ENCODE measurements at regions not wholly inside any gene's neighbourhood (a gene's known extent, or its start where the extent isn't known, plus 50 kb on each side); places are given as distances from the start of the nearest gene placed in this dataset.

DNA sequence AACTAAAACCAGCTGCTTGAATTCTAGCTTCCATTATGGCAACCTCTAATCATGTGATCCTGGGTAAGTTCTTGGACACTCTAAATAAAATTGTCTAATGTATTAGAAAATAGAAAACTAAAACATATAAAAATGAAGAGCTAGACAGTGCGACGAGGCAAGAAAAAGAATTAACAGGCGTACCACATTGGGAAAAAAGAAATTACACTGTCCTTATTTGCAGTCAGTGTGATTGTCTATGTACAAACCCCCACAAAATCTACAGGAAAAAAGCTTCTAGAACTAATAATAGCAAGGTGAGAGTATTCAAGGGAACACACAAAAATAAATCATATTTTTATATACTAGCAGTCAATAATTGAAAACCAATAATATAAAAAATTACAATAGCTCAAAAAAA lies 625.6 kb upstream of the MKI67 start:
- no peaks in the 10 kb centered on the region for H3K9me3 ChIP-seq (ENCODE audit: low read length)

DNA sequence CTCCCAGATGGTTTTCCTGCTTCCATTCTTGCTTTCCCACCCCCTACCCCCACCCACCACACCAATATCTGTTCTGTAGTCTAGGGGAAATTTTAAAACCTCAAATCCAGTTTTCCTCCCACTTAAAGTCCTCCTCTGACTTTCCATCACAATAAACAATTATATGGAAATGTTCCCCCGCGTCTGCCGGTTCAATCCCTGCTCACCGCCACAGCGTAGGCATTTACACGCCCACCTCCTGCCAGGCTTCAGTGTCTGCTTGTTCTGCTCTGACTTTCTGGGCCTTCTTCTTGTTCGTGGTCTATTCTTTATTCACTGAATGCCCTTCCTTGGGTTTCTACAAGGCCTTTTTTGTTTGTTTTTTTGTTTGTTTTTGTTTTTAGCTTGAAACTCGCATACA lies 633.0 kb upstream of the MKI67 start:
- no peak overlapping the region for H3K27ac ChIP-seq (ENCODE audit: low read length)
- TF ChIP-seq TAF1 (IDR thresholded peaks at IDR 0.05; ENCODE audit: low read depth), result no peak
- TF ChIP-seq, protein P1, sequence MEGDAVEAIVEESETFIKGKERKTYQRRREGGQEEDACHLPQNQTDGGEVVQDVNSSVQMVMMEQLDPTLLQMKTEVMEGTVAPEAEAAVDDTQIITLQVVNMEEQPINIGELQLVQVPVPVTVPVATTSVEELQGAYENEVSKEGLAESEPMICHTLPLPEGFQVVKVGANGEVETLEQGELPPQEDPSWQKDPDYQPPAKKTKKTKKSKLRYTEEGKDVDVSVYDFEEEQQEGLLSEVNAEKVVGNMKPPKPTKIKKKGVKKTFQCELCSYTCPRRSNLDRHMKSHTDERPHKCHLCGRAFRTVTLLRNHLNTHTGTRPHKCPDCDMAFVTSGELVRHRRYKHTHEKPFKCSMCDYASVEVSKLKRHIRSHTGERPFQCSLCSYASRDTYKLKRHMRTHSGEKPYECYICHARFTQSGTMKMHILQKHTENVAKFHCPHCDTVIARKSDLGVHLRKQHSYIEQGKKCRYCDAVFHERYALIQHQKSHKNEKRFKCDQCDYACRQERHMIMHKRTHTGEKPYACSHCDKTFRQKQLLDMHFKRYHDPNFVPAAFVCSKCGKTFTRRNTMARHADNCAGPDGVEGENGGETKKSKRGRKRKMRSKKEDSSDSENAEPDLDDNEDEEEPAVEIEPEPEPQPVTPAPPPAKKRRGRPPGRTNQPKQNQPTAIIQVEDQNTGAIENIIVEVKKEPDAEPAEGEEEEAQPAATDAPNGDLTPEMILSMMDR (IDR thresholded peaks at IDR 0.05; ENCODE audit: poor library complexity, severe bottlenecking), result no peak
- TF ChIP-seq MXI1 (conservative IDR thresholded peaks at IDR 0.05; ENCODE audit: poor library complexity, severe bottlenecking), result no peak
- TF ChIP-seq, protein P2, sequence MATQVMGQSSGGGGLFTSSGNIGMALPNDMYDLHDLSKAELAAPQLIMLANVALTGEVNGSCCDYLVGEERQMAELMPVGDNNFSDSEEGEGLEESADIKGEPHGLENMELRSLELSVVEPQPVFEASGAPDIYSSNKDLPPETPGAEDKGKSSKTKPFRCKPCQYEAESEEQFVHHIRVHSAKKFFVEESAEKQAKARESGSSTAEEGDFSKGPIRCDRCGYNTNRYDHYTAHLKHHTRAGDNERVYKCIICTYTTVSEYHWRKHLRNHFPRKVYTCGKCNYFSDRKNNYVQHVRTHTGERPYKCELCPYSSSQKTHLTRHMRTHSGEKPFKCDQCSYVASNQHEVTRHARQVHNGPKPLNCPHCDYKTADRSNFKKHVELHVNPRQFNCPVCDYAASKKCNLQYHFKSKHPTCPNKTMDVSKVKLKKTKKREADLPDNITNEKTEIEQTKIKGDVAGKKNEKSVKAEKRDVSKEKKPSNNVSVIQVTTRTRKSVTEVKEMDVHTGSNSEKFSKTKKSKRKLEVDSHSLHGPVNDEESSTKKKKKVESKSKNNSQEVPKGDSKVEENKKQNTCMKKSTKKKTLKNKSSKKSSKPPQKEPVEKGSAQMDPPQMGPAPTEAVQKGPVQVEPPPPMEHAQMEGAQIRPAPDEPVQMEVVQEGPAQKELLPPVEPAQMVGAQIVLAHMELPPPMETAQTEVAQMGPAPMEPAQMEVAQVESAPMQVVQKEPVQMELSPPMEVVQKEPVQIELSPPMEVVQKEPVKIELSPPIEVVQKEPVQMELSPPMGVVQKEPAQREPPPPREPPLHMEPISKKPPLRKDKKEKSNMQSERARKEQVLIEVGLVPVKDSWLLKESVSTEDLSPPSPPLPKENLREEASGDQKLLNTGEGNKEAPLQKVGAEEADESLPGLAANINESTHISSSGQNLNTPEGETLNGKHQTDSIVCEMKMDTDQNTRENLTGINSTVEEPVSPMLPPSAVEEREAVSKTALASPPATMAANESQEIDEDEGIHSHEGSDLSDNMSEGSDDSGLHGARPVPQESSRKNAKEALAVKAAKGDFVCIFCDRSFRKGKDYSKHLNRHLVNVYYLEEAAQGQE (IDR thresholded peaks at IDR 0.05; ENCODE audit: borderline replicate concordance), result no peak
- no peak overlapping the region for H2AFZ ChIP-seq (ENCODE audit: low read depth, low read length)
- H3K9ac ChIP-seq (ENCODE audit: low read length), result no peak overlapping the region
- no peaks in the 10 kb centered on the region for H3K9me2 ChIP-seq (ENCODE audit: insufficient read depth, low read length)
- H3K9me3 ChIP-seq (ENCODE audit: low read length), result no peaks in the 10 kb centered on the region
- H4K20me1 ChIP-seq (ENCODE audit: insufficient read depth), result no peaks in the 10 kb centered on the region
- H3K27me3 ChIP-seq (ENCODE audit: insufficient read depth, low read depth, low read length), result no peaks in the 10 kb centered on the region
- no peak overlapping the region for H3K4me3 ChIP-seq (ENCODE audit: low read length)
- no peaks in the 10 kb centered on the region for H3F3A ChIP-seq (ENCODE audit: insufficient read depth, low read length, poor library complexity, severe bottlenecking)
- no peaks in the 10 kb centered on the region for H3K36me3 ChIP-seq (ENCODE audit: insufficient read depth, low read length)
- H3K4me2 ChIP-seq (ENCODE audit: low read length), result no peak overlapping the region
- no peaks in the 10 kb centered on the region for H3K79me2 ChIP-seq (replicated peaks; ENCODE audit: insufficient read depth, low read length)

More for the DNA sequence above, 625.6 kb upstream of the MKI67 start:
- no peaks in the 10 kb centered on the region for H3K79me2 ChIP-seq (replicated peaks; ENCODE audit: insufficient read depth, low read length)
- no peaks in the 10 kb centered on the region for H3K36me3 ChIP-seq (ENCODE audit: insufficient read depth, low read length)
- no peak overlapping the region for H2AFZ ChIP-seq (ENCODE audit: low read depth, low read length)
- no peaks in the 10 kb centered on the region for H4K20me1 ChIP-seq (ENCODE audit: insufficient read depth)
- H3K9me2 ChIP-seq (ENCODE audit: insufficient read depth, low read length), result no peaks in the 10 kb centered on the region
- no peak overlapping the region for H3K9ac ChIP-seq (ENCODE audit: low read length)
- H3K4me2 ChIP-seq (ENCODE audit: low read length), result no peak overlapping the region
- TF ChIP-seq RAD21 (conservative IDR thresholded peaks at IDR 0.05) (no peak), EP300 (conservative IDR thresholded peaks at IDR 0.05; ENCODE audit: poor library complexity, severe bottlenecking) (no peak), MXI1 (conservative IDR thresholded peaks at IDR 0.05; ENCODE audit: poor library complexity, severe bottlenecking) (no peak), SMC3 (conservative IDR thresholded peaks at IDR 0.05; ENCODE audit: poor library complexity) (no peak), POLR2AphosphoS5 (IDR thresholded peaks at IDR 0.05) (no peak), TAF1 (IDR thresholded peaks at IDR 0.05; ENCODE audit: low read depth) (no peak)
- TF ChIP-seq, protein P2 (IDR thresholded peaks at IDR 0.05; ENCODE audit: borderline replicate concordance), result no peak
- no peaks in the 10 kb centered on the region for H3K27me3 ChIP-seq (ENCODE audit: insufficient read depth, low read depth, low read length)
- no peak overlapping the region for H3K4me3 ChIP-seq (ENCODE audit: low read length)
- no peak overlapping the region for H3K27ac ChIP-seq (ENCODE audit: low read length)
- no peaks in the 10 kb centered on the region for H3F3A ChIP-seq (ENCODE audit: insufficient read depth, low read length, poor library complexity, severe bottlenecking)
